ENCODE measurements at regions not wholly inside any gene's neighbourhood (a gene's known extent, or its start where the extent isn't known, plus 50 kb on each side); places are given as distances from the start of the nearest gene placed in this dataset.

- no peak for TF ChIP-seq ZNF70 (CRISPR knock-in tag; IDR thresholded peaks at IDR 0.05)
- TF ChIP-seq PATZ1 (CRISPR knock-in tag; IDR thresholded peaks at IDR 0.05; ENCODE audit: borderline replicate concordance), result no peak
- no peak for TF ChIP-seq ZNF8 (CRISPR knock-in tag; IDR thresholded peaks at IDR 0.05)
- TF ChIP-seq ISL1 (CRISPR knock-in tag; IDR thresholded peaks at IDR 0.05), result no peak
- no peak for TF ChIP-seq ZFP3 (CRISPR knock-in tag; IDR thresholded peaks at IDR 0.05)
- no peak for TF ChIP-seq POU6F1 (CRISPR knock-in tag; IDR thresholded peaks at IDR 0.05; ENCODE audit: borderline replicate concordance, low read depth)
- no peak for TF ChIP-seq ZNF565 (CRISPR knock-in tag; conservative IDR thresholded peaks at IDR 0.05; ENCODE audit: low read depth)
- no peak for TF ChIP-seq ESRRG (CRISPR knock-in tag; IDR thresholded peaks at IDR 0.05)
- no peak for TF ChIP-seq SNAI2 (CRISPR knock-in tag; IDR thresholded peaks at IDR 0.05)
- no peak for TF ChIP-seq ZC3H10 (CRISPR knock-in tag; IDR thresholded peaks at IDR 0.05)
- no peak for TF ChIP-seq CREB5 (CRISPR knock-in tag; IDR thresholded peaks at IDR 0.05; ENCODE audit: low read depth)
Observed at GRCh38 chr14:76599559-76600287, 161.5 kb upstream of the VASH1 start.
